ENCODE measurements at regions not wholly inside any gene's neighbourhood (a gene's known extent, or its start where the extent isn't known, plus 50 kb on each side); places are given as distances from the start of the nearest gene placed in this dataset.

GRCh38 chr1:37085393-37085792, 51.1 kb upstream of the GRIK3 start:
- Mint-ChIP-seq H3K27me3 (ENCODE audit: unreplicated experiment) (peaks cover 25% of the 10 kb centered on the region), H3K4me1 (ENCODE audit: low read depth, unreplicated experiment) (no peaks in the 10 kb centered on the region), H3K27ac (ENCODE audit: unreplicated experiment) (no peak overlapping the region), H3K36me3 (ENCODE audit: insufficient read depth, unreplicated experiment) (no peaks in the 10 kb centered on the region), H3K4me3 (ENCODE audit: low read depth, unreplicated experiment) (no peak overlapping the region), H3K9me3 (ENCODE audit: low read depth, unreplicated experiment) (no peaks in the 10 kb centered on the region)
- intact Hi-C loops (cut with micrococcal nuclease; ENCODE audit: unreplicated experiment), result no loop called here
- no TSS peak for BruUV-seq (replicated peaks)
- peak; percentile 27 for TF ChIP-seq CTCF (IDR thresholded peaks at IDR 0.05; ENCODE audit: unreplicated experiment)
- CTCF ChIA-PET, result no interaction called here
- no peak for DNase-seq

GRCh38 chr1:37089750-37090149, 55.4 kb upstream of the GRIK3 start:
- no peak for DNase-seq
- BruUV-seq (replicated peaks), result no TSS peak
- CTCF ChIA-PET, result no interaction called here
- peaks cover 9% of the 10 kb centered on the region for H3K27me3 Mint-ChIP-seq (ENCODE audit: unreplicated experiment)
- no peaks in the 10 kb centered on the region for H3K36me3 Mint-ChIP-seq (ENCODE audit: insufficient read depth, unreplicated experiment)
- intact Hi-C loops (cut with micrococcal nuclease; ENCODE audit: unreplicated experiment), result no loop called here
- H3K27ac Mint-ChIP-seq (ENCODE audit: unreplicated experiment), result no peak overlapping the region
- H3K4me3 Mint-ChIP-seq (ENCODE audit: low read depth, unreplicated experiment), result no peak overlapping the region
- H3K9me3 Mint-ChIP-seq (ENCODE audit: low read depth, unreplicated experiment), result no peaks in the 10 kb centered on the region
- H3K4me1 Mint-ChIP-seq (ENCODE audit: low read depth, unreplicated experiment), result no peaks in the 10 kb centered on the region
- no peak for TF ChIP-seq CTCF (IDR thresholded peaks at IDR 0.05; ENCODE audit: unreplicated experiment)

GRCh38 chr1:37090671-37091070, 56.4 kb upstream of the GRIK3 start:
- BruUV-seq (replicated peaks), result no TSS peak
- CTCF ChIA-PET, result no interaction called here
- H3K4me3 Mint-ChIP-seq (ENCODE audit: low read depth, unreplicated experiment), result no peak overlapping the region
- no peak for DNase-seq
- no peaks in the 10 kb centered on the region for H3K36me3 Mint-ChIP-seq (ENCODE audit: insufficient read depth, unreplicated experiment)
- peaks cover 18% of the 10 kb centered on the region for H3K27me3 Mint-ChIP-seq (ENCODE audit: unreplicated experiment)
- no peak overlapping the region for H3K27ac Mint-ChIP-seq (ENCODE audit: unreplicated experiment)
- no peak for TF ChIP-seq CTCF (IDR thresholded peaks at IDR 0.05; ENCODE audit: unreplicated experiment)
- H3K9me3 Mint-ChIP-seq (ENCODE audit: low read depth, unreplicated experiment), result no peaks in the 10 kb centered on the region
- no peaks in the 10 kb centered on the region for H3K4me1 Mint-ChIP-seq (ENCODE audit: low read depth, unreplicated experiment)
- intact Hi-C loops (cut with micrococcal nuclease; ENCODE audit: unreplicated experiment), result no loop called here

- Mint-ChIP-seq H3K4me3 (ENCODE audit: low read depth, unreplicated experiment) (no peak overlapping the region), H3K27me3 (ENCODE audit: unreplicated experiment) (peaks cover 39% of the 10 kb centered on the region), H3K4me1 (ENCODE audit: low read depth, unreplicated experiment) (no peaks in the 10 kb centered on the region), H3K9me3 (ENCODE audit: low read depth, unreplicated experiment) (no peaks in the 10 kb centered on the region), H3K36me3 (ENCODE audit: insufficient read depth, unreplicated experiment) (no peaks in the 10 kb centered on the region), H3K27ac (ENCODE audit: unreplicated experiment) (no peak overlapping the region)
- intact Hi-C loops (cut with micrococcal nuclease; ENCODE audit: unreplicated experiment), result no loop called here
- BruUV-seq (replicated peaks), result no TSS peak
- TF ChIP-seq CTCF (IDR thresholded peaks at IDR 0.05; ENCODE audit: unreplicated experiment), result no peak
- CTCF ChIA-PET, result interaction anchor here (0.6 kb wide), 1 partner anchor 249 kb away, joined by 3 read pairs; no protein-coding TSS in a partner anchor
- DNase-seq, result no peak
Measured at GRCh38 chr1:37092937-37093336, 58.6 kb upstream of the GRIK3 start.

GRCh38 chr1:37094302-37094701, 60.0 kb upstream of the GRIK3 start:
- CTCF ChIA-PET, result no interaction called here
- no peak for DNase-seq
- Mint-ChIP-seq H3K4me3 (ENCODE audit: low read depth, unreplicated experiment) (no peak overlapping the region), H3K27ac (ENCODE audit: unreplicated experiment) (no peak overlapping the region), H3K9me3 (ENCODE audit: low read depth, unreplicated experiment) (no peaks in the 10 kb centered on the region), H3K36me3 (ENCODE audit: insufficient read depth, unreplicated experiment) (no peaks in the 10 kb centered on the region), H3K4me1 (ENCODE audit: low read depth, unreplicated experiment) (no peaks in the 10 kb centered on the region), H3K27me3 (ENCODE audit: unreplicated experiment) (peaks cover 52% of the 10 kb centered on the region)
- intact Hi-C loops (cut with micrococcal nuclease; ENCODE audit: unreplicated experiment), result no loop called here
- BruUV-seq (replicated peaks), result no TSS peak
- no peak for TF ChIP-seq CTCF (IDR thresholded peaks at IDR 0.05; ENCODE audit: unreplicated experiment)
